Suprapubic skin (tissue), 4 donors: ENCODE measurements at regions not wholly inside any gene's neighbourhood (a gene's known extent, or its start where the extent isn't known, plus 50 kb on each side); places are given as distances from the start of the nearest gene placed in this dataset.

Source experiments
- DNase-seq, 2 donors: peaks; one replicate each; pipeline ENCODE4 v3.0.0-alpha.2; 2019; ENCODE audit warnings: low spot score in 2 of 2
- H3K27ac ChIP-seq: fragments of 200-600 bp; sonication (generic); one replicate; pipeline ENCODE4 v1.5.1; 2019
- H3K27me3 ChIP-seq: fragments of 200-600 bp; sonication (generic); one replicate; pipeline ENCODE4 v1.5.1; 2019
- H3K36me3 ChIP-seq: fragments of 200-600 bp; sonication (generic); one replicate; pipeline ENCODE4 v1.5.1; 2019
- H3K4me1 ChIP-seq: fragments of 200-600 bp; sonication (generic); one replicate; pipeline ENCODE4 v1.5.1; 2019
- H3K4me3 ChIP-seq: fragments of 200-600 bp; sonication (generic); one replicate; pipeline ENCODE4 v1.5.1; 2019; ENCODE audit warnings: mild to moderate bottlenecking
- H3K9me3 ChIP-seq: fragments of 200-600 bp; sonication (generic); one replicate; pipeline ENCODE4 v1.5.1; 2019
- CTCF ChIP-seq, 2 donors: fragments of 200-600 bp in 1 of 2; fragments of 450-650 bp in 1 of 2; sonication (generic) in 1 of 2; IDR thresholded peaks; one replicate each; pipeline ENCODE4 v1.5.1; 2016 to 2019; ENCODE audit warnings: antibody characterized with exemption in 2 of 2, mild to moderate bottlenecking in 1 of 2, moderate library complexity in 1 of 2
- EP300 ChIP-seq: sonication (generic); formaldehyde crosslinking; IDR thresholded peaks from one replicate; pipeline ENCODE4 v1.6.1; 2017; ENCODE audit warnings: antibody characterized with exemption
- POLR2A ChIP-seq, 2 donors: fragments of 450-650 bp; IDR thresholded peaks; one replicate each; pipeline ENCODE4 v1.6.1; 2017; ENCODE audit warnings: antibody characterized with exemption in 2 of 2, mild to moderate bottlenecking in 2 of 2, moderate library complexity in 2 of 2
- POLR2AphosphoS5 ChIP-seq, 3 donors: sonication (generic); formaldehyde crosslinking; IDR thresholded peaks; one replicate each; pipeline ENCODE4 v1.6.1; 2017; ENCODE audit warnings: antibody characterized with exemption in 3 of 3
- WGBS: methylation state at CpG from one replicate; pipeline ENCODE4 v1.1.5; 2018; 5-methylcytosine and 5-hydroxymethylcytosine counted together

- H3K27ac ChIP-seq: no peak overlapping the region
- TF ChIP-seq CTCF (IDR thresholded peaks at IDR 0.05) (no peak), POLR2AphosphoS5 (IDR thresholded peaks at IDR 0.05) (no peak), POLR2A (IDR thresholded peaks at IDR 0.05) (no peak), EP300 (no peak)
- H3K4me1 ChIP-seq: no peaks in the 10 kb centered on the region
- DNase-seq: no peak
- H3K27me3 ChIP-seq: no peaks in the 10 kb centered on the region
- no peaks in the 10 kb centered on the region for H3K36me3 ChIP-seq
- 100% methylated on average over 2 of the region's 2 CpGs for WGBS
- peaks cover 8% of the 10 kb centered on the region for H3K9me3 ChIP-seq
- no peak overlapping the region for H3K4me3 ChIP-seq
Observed at GRCh38 chr10:108785011-108785410, 1138.3 kb downstream of the XPNPEP1 start.

- Histone ChIP-seq H3K36me3 (no peaks in the 10 kb centered on the region), H3K27me3 (no peaks in the 10 kb centered on the region), H3K9me3 (peaks cover 8% of the 10 kb centered on the region), H3K4me1 (no peaks in the 10 kb centered on the region), H3K27ac (no peak overlapping the region), H3K4me3 (no peak overlapping the region)
- TF ChIP-seq POLR2A (IDR thresholded peaks at IDR 0.05): no peak
- no peak for TF ChIP-seq EP300
- no peak for TF ChIP-seq POLR2AphosphoS5 (IDR thresholded peaks at IDR 0.05)
- no peak for TF ChIP-seq CTCF (IDR thresholded peaks at IDR 0.05)
- WGBS: 89% methylated on average over 5 of the region's 5 CpGs
- no peak for DNase-seq
Observed at GRCh38 chr10:108784534-108784933, 1138.8 kb downstream of the XPNPEP1 start.

GRCh38 chr10:108783897-108784296 is 1139.4 kb downstream of the XPNPEP1 start:
- DNase-seq: no peak
- Histone ChIP-seq H3K4me1 (no peaks in the 10 kb centered on the region), H3K27ac (no peak overlapping the region), H3K4me3 (no peak overlapping the region), H3K36me3 (no peaks in the 10 kb centered on the region), H3K27me3 (no peaks in the 10 kb centered on the region), H3K9me3 (peaks cover 8% of the 10 kb centered on the region)
- TF ChIP-seq POLR2A (IDR thresholded peaks at IDR 0.05): no peak
- TF ChIP-seq CTCF (IDR thresholded peaks at IDR 0.05): no peak
- TF ChIP-seq EP300: no peak
- TF ChIP-seq POLR2AphosphoS5 (IDR thresholded peaks at IDR 0.05): no peak
- 37% methylated on average over 1 of the region's 1 CpG for WGBS

GRCh38 chr10:108782411-108782810 is 1140.9 kb downstream of the XPNPEP1 start:
- Histone ChIP-seq H3K27me3 (no peaks in the 10 kb centered on the region), H3K9me3 (peaks cover 8% of the 10 kb centered on the region), H3K36me3 (no peaks in the 10 kb centered on the region), H3K4me3 (no peak overlapping the region), H3K27ac (no peak overlapping the region), H3K4me1 (no peaks in the 10 kb centered on the region)
- 56% methylated on average over 3 of the region's 3 CpGs for WGBS
- TF ChIP-seq EP300 (no peak), POLR2AphosphoS5 (IDR thresholded peaks at IDR 0.05) (no peak), POLR2A (IDR thresholded peaks at IDR 0.05) (no peak), CTCF (IDR thresholded peaks at IDR 0.05) (no peak)
- no peak for DNase-seq

GRCh38 chr10:108779501-108779900 is 1143.8 kb downstream of the XPNPEP1 start:
- H3K36me3 ChIP-seq: no peaks in the 10 kb centered on the region
- H3K9me3 ChIP-seq: peaks cover 8% of the 10 kb centered on the region
- no peak overlapping the region for H3K27ac ChIP-seq
- H3K27me3 ChIP-seq: no peaks in the 10 kb centered on the region
- no peak overlapping the region for H3K4me3 ChIP-seq
- H3K4me1 ChIP-seq: no peaks in the 10 kb centered on the region
- no peak for DNase-seq
- TF ChIP-seq POLR2A (IDR thresholded peaks at IDR 0.05) (no peak), CTCF (IDR thresholded peaks at IDR 0.05) (no peak), POLR2AphosphoS5 (IDR thresholded peaks at IDR 0.05) (no peak), EP300 (no peak)
